ENCODE measurements at regions not wholly inside any gene's neighbourhood (a gene's known extent, or its start where the extent isn't known, plus 50 kb on each side); places are given as distances from the start of the nearest gene placed in this dataset.

- DNase-seq (ENCODE audit: low spot score): no peak
- intact Hi-C loops (cut with DNase I): no loop called here
Observed at GRCh38 chr9:89554307-89555035, 50.3 kb upstream of the GADD45G start.

DNA sequence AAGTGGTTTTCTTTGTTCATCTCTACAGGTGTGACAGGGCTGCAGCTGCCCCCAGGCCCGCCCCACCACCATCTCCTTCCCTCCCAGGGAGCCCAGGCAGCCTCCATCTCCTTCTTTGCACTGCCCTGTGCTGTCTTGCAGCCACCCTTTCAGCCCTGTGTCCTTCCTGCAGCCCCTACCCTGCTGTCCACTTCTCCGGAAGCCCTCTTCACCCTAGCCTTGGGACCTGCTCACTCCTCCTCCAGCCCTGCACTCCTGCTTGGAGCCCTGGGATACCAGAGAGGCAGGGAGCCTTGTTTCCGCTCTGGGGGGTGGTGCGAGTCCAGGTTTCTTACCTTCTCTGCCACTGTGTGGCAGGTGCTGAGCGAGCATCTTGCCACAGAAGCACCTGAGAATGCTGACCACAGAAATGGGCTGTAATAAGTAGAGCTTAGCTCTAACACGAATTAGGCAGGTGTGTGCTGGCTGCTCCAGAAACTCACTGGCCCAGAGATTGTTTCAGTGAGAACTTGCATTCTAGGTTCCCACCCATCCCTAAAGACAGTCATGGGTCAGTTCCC, 51.3 kb upstream of the GADD45G start:
- intact Hi-C loops (cut with DNase I): no loop called here
- no peak for DNase-seq (ENCODE audit: low spot score)

GRCh38 chr9:89550346-89550927, 52.5 kb upstream of the SEMA4D start:
- intact Hi-C loops (cut with DNase I): no loop called here
- no peak for DNase-seq (ENCODE audit: low spot score)

- peak; percentile 90 for DNase-seq (ENCODE audit: low spot score)
- intact Hi-C loops (cut with DNase I): loop anchor here (2.0 to 10.0 kb wide), 2 partner anchors 174 to 230 kb away; partner anchors contain the start of gene SECISBP2
Observed at GRCh38 chr9:89549031-89549644, 51.2 kb upstream of the SEMA4D start.

DNA sequence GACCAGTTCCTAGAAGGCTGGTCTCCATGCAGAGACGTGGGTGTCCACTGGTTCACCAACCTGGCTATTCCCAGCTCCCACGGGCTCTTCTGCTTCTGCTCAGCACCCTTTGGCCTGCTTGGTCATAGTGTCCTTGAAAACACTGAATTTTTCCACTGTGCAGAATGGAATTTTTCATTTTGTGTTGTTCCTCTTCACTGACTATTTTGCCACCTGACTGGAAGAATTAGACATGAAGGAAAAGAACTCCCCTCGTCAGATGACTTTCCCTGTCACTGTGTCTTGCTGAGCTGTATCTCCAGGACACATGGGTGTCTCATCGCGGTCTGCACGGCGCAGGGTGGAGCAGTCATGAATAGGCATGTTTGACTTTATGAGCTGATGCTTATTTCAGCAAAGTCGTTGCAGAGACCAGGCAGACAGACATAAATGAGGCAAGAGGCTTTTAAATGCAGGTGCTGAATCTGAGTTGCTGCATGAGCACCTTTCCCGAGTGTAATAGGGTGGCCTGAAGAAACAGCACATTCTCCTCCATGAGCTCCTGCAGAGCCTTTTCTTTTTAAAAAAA, 50.2 kb upstream of the SEMA4D start:
- intact Hi-C loops (cut with DNase I): loop anchor here (2.0 to 10.0 kb wide), 2 partner anchors 173 to 229 kb away; partner anchors contain the start of gene SECISBP2
- no peak for DNase-seq (ENCODE audit: low spot score)

All from cardiac septum (tissue), 1 donor.